ENCODE measurements at regions not wholly inside any gene's neighbourhood (a gene's known extent, or its start where the extent isn't known, plus 50 kb on each side); places are given as distances from the start of the nearest gene placed in this dataset.

DNA sequence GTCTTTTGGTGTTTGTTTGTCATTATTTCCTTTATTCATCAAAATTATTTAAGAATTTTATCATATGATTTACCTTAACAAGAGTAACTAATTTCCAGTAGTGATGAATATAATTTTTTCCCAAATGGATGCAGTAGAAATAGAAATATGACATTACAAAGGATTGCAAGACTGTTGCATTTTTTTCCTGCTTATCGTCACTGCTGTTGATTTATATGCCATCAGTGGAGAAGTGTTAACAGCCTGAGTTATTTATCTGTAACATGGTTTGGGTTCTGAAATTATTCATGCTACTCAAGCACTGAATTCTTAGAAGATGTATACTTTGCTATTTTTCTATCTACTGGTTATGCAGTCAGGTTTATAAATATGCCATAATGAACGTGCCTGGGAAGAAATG, 68.6 kb downstream of the TMEM100 start:
- H3K9me3 ChIP-seq (ENCODE audit: control insufficient read depth, low read depth, low read length): no peaks in the 10 kb centered on the region
- H3K4me3 ChIP-seq (ENCODE audit: low read length): no peak overlapping the region
- 77% methylated on average over 1 of the region's 2 CpGs for WGBS (ENCODE audit: insufficient coverage, low lambda C conversion rate)
- DNase-seq: no peak
- no peaks in the 10 kb centered on the region for H3K27me3 ChIP-seq (ENCODE audit: control insufficient read depth, insufficient read depth, low read length)
- no peaks in the 10 kb centered on the region for H3K36me3 ChIP-seq (ENCODE audit: control insufficient read depth, insufficient read depth, low read length)
- no peak overlapping the region for H3K27ac ChIP-seq (ENCODE audit: low read length)
- H3K4me1 ChIP-seq (ENCODE audit: control insufficient read depth, insufficient read depth, low read length): no peaks in the 10 kb centered on the region

DNA sequence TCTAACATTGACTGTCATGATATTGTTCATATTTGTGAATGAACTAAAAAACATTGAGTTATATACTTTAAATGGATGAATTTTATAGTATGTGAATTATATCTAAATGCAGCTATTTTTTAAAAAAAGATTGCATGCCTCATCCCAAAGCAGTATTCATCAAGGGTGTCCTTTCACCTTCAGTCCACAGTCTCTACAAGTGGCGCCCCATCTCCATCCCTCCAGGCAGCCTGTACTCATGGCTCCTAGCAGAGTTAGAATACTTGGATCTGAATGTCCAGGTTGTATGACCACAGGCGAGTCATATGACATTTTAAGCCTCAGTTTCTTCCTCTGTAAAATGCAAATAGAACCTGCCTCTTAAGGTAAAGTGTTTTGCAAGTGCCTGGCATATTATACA, 69.8 kb downstream of the TMEM100 start:
- Histone ChIP-seq H3K4me1 (ENCODE audit: control insufficient read depth, insufficient read depth, low read length) (no peaks in the 10 kb centered on the region), H3K4me3 (ENCODE audit: low read length) (no peak overlapping the region), H3K27ac (ENCODE audit: low read length) (no peak overlapping the region), H3K9me3 (ENCODE audit: control insufficient read depth, low read depth, low read length) (no peaks in the 10 kb centered on the region), H3K27me3 (ENCODE audit: control insufficient read depth, insufficient read depth, low read length) (no peaks in the 10 kb centered on the region), H3K36me3 (ENCODE audit: control insufficient read depth, insufficient read depth, low read length) (no peaks in the 10 kb centered on the region)
- WGBS (ENCODE audit: insufficient coverage, low lambda C conversion rate): no CpG with 5 or more reads among the region's 2 CpGs
- no peak for DNase-seq

DNA sequence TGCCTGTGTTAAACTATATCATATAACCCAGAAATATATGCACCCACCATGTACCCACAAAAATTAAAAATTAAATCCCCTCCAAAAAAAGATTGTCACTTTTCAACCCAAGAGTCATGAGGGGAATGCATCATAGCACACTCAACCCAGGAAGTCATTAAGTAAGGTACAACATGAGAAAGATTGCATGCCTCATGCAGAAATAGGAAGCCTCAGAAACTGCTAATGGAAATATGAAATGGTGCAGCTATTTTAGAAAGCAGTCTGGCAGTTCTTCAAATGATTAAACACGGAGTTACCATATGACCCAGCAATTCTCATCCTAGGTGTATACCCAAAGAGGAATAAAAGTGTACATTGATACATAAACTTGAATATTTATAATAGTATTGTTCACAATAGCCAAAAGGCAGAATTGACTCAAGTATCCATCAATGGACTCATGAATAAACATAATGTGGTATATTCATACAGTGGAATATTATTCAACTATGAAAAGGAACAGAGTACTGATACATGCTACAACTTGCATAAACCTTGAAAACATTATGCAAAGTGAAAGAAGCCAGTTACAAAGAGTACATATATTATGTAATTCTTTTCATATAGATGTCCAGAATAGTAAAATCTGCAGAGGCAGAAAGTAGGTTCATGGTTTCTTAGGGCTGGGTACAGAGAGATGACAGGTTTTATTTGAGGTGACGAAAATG, 70.4 kb downstream of the TMEM100 start:
- Histone ChIP-seq H3K9me3 (ENCODE audit: control insufficient read depth, low read depth, low read length) (no peaks in the 10 kb centered on the region), H3K4me1 (ENCODE audit: control insufficient read depth, insufficient read depth, low read length) (no peaks in the 10 kb centered on the region), H3K27me3 (ENCODE audit: control insufficient read depth, insufficient read depth, low read length) (no peaks in the 10 kb centered on the region), H3K4me3 (ENCODE audit: low read length) (no peak overlapping the region), H3K36me3 (ENCODE audit: control insufficient read depth, insufficient read depth, low read length) (no peaks in the 10 kb centered on the region), H3K27ac (ENCODE audit: low read length) (no peak overlapping the region)
- no peak for DNase-seq
- 67% methylated on average over 2 of the region's 2 CpGs for WGBS (ENCODE audit: insufficient coverage, low lambda C conversion rate)

DNA sequence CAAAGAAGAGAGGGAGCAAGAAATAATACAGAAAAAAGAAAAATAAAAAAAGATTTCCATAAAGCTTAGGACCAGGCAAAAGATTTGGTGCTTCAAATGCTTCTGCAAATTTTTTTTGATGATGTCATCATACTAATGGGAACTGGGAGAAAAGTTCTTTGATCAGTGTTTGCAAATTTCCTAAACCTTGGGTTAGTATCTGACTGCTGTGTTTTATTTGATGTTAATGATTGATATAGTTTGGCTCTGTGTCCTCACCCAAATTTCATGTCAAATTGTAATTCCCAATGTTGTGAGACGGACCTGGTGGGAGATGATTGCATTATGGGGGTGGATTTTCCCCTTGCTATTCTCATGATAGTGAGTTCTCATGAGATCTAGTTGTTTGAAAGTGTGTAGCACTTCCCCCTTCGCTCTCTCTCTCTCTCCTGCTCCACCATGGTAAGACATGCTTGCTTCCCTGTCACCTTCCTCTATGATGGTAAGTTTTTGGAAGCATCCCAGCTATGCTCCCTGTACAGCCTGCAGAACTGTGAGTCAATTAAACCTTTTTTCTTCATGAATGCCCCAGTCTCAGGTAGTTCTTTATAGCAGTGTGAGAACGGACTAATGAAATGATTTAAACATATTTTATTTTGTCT, 72.6 kb downstream of the TMEM100 start:
- no peak overlapping the region for H3K4me3 ChIP-seq (ENCODE audit: low read length)
- no peaks in the 10 kb centered on the region for H3K9me3 ChIP-seq (ENCODE audit: control insufficient read depth, low read depth, low read length)
- H3K4me1 ChIP-seq (ENCODE audit: control insufficient read depth, insufficient read depth, low read length): no peaks in the 10 kb centered on the region
- no peak overlapping the region for H3K27ac ChIP-seq (ENCODE audit: low read length)
- H3K36me3 ChIP-seq (ENCODE audit: control insufficient read depth, insufficient read depth, low read length): no peaks in the 10 kb centered on the region
- no peaks in the 10 kb centered on the region for H3K27me3 ChIP-seq (ENCODE audit: control insufficient read depth, insufficient read depth, low read length)
- 79% methylated on average over 2 of the region's 3 CpGs for WGBS (ENCODE audit: insufficient coverage, low lambda C conversion rate)
- no peak for DNase-seq

DNA sequence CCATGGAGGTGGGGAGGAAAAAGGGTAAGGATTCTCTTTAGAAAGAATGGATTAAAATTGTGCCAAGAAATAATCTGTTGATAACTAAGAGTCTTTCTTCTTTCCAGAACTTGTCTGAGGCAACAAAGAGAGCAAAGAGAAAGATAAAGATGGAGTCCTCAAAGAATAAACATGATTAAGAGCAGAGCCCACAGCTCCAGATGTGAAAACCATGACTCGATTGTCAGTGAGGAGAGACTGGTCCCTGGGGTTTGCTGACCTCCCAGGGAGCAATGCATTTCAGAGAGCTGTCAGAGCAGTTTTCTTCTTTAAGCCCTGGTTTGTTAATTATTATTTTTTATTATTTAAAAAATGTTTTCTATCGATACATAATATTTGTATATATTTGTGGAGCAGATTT, 74.6 kb downstream of the TMEM100 start:
- no peak for DNase-seq
- Histone ChIP-seq H3K4me3 (ENCODE audit: low read length) (no peak overlapping the region), H3K27me3 (ENCODE audit: control insufficient read depth, insufficient read depth, low read length) (no peaks in the 10 kb centered on the region), H3K4me1 (ENCODE audit: control insufficient read depth, insufficient read depth, low read length) (no peaks in the 10 kb centered on the region), H3K36me3 (ENCODE audit: control insufficient read depth, insufficient read depth, low read length) (no peaks in the 10 kb centered on the region), H3K9me3 (ENCODE audit: control insufficient read depth, low read depth, low read length) (no peaks in the 10 kb centered on the region), H3K27ac (ENCODE audit: low read length) (no peak overlapping the region)
- 90% methylated on average over 1 of the region's 2 CpGs for WGBS (ENCODE audit: insufficient coverage, low lambda C conversion rate)

DNA sequence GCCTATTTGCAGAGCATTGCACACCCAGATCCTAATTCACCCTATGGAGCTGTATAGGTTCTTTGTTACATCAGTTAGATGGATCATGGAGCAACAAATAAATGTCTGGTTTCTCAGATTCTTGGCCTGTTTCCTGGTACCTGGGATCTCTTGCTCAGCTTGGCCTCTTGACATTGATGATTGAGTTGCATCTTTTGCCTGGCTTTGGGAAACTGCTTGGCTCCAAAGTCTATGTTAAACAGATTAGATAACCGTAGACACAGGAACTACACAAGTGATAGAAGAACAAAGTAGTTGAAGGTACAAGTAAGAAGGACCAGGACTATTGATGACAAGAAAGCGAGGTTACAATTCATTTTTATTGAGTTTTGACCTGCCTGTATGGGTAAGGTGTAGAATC, 77.3 kb downstream of the TMEM100 start:
- H3K9me3 ChIP-seq (ENCODE audit: control insufficient read depth, low read depth, low read length): no peaks in the 10 kb centered on the region
- no peaks in the 10 kb centered on the region for H3K27me3 ChIP-seq (ENCODE audit: control insufficient read depth, insufficient read depth, low read length)
- no peaks in the 10 kb centered on the region for H3K36me3 ChIP-seq (ENCODE audit: control insufficient read depth, insufficient read depth, low read length)
- no peak overlapping the region for H3K27ac ChIP-seq (ENCODE audit: low read length)
- no peaks in the 10 kb centered on the region for H3K4me1 ChIP-seq (ENCODE audit: control insufficient read depth, insufficient read depth, low read length)
- no peak overlapping the region for H3K4me3 ChIP-seq (ENCODE audit: low read length)
- no peak for DNase-seq
- WGBS (ENCODE audit: insufficient coverage, low lambda C conversion rate): 70% methylated on average over 2 of the region's 2 CpGs

DNA sequence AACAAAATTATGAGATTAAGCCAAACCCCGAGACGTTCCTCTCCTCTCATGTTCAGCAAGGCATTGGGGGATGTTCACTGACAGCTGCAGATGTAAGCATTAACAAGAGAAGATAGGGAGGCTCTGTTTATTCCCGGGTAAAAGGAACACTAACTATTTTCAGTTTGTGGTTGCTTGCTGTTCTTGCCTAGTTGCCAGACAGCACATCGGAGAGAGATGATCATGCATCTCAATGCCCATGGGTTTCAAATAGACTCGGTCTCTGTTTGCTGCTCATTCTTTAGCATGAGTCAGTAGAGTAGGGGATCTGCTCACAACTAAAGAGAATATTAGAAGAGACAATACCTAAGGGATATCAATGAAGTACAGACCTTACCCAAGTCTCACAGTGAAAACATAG, 78.3 kb downstream of the TMEM100 start:
- no CpG with 5 or more reads among the region's 5 CpGs for WGBS (ENCODE audit: insufficient coverage, low lambda C conversion rate)
- DNase-seq: no peak
- Histone ChIP-seq H3K36me3 (ENCODE audit: control insufficient read depth, insufficient read depth, low read length) (no peaks in the 10 kb centered on the region), H3K4me3 (ENCODE audit: low read length) (no peak overlapping the region), H3K27me3 (ENCODE audit: control insufficient read depth, insufficient read depth, low read length) (no peaks in the 10 kb centered on the region), H3K4me1 (ENCODE audit: control insufficient read depth, insufficient read depth, low read length) (no peaks in the 10 kb centered on the region), H3K27ac (ENCODE audit: low read length) (no peak overlapping the region), H3K9me3 (ENCODE audit: control insufficient read depth, low read depth, low read length) (no peaks in the 10 kb centered on the region)

DNA sequence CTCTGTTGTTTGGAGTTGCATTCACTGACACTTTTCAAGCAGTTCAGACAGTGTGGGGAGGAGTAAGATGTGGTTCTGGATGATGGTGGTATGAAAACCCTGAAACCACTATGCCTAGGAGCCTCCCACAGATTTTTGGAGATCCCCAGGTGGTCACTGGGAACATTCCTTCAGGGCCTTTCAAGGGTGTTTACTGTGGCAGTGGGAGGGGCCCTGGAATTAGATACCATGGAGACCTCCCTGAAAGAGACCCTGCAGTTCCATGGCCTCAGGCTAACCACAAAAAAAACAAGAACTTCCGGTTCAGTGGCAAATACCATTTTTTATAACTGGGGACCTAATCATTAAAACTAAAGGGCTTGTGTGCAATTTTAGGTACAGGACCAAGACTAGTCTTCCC, 79.9 kb downstream of the TMEM100 start:
- no CpG with 5 or more reads among the region's 1 CpG for WGBS (ENCODE audit: insufficient coverage, low lambda C conversion rate)
- Histone ChIP-seq H3K27ac (ENCODE audit: low read length) (no peak overlapping the region), H3K4me1 (ENCODE audit: control insufficient read depth, insufficient read depth, low read length) (no peaks in the 10 kb centered on the region)

DNA sequence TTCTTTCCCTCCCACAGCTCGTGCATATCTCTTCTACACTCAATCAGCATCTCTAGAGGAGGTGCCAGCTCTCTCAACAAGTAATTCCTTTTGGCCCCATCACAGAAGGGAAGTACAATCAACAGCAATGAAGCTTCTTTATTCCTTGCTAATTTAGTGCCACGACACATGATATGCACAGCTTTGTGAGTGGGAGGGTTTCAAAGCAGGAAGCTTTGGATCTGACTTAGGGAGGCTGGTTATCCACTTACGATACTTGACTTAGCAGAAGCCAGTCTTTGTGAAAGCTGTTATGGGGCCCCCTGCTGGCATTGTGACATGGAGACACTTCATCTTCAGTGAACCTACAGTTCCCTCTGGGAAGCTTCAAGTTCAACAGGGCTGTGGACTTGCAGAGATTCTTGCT, 81.0 kb downstream of the TMEM100 start:
- Histone ChIP-seq H3K4me1 (ENCODE audit: control insufficient read depth, insufficient read depth, low read length) (no peaks in the 10 kb centered on the region), H3K27ac (ENCODE audit: low read length) (no peak overlapping the region), H3K4me3 (ENCODE audit: low read length) (no peak overlapping the region), H3K27me3 (ENCODE audit: control insufficient read depth, insufficient read depth, low read length) (no peaks in the 10 kb centered on the region), H3K9me3 (ENCODE audit: control insufficient read depth, low read depth, low read length) (no peaks in the 10 kb centered on the region), H3K36me3 (ENCODE audit: control insufficient read depth, insufficient read depth, low read length) (no peaks in the 10 kb centered on the region)
- peak; percentile 25 to 31 for DNase-seq
- no CpG with 5 or more reads among the region's 3 CpGs for WGBS (ENCODE audit: insufficient coverage, low lambda C conversion rate)

More for the DNA sequence above, 79.9 kb downstream of the TMEM100 start:
- H3K36me3 ChIP-seq (ENCODE audit: control insufficient read depth, insufficient read depth, low read length): no peaks in the 10 kb centered on the region
- no peak overlapping the region for H3K4me3 ChIP-seq (ENCODE audit: low read length)
- H3K27me3 ChIP-seq (ENCODE audit: control insufficient read depth, insufficient read depth, low read length): no peaks in the 10 kb centered on the region
- no peak for DNase-seq
- no peaks in the 10 kb centered on the region for H3K9me3 ChIP-seq (ENCODE audit: control insufficient read depth, low read depth, low read length)

DNA sequence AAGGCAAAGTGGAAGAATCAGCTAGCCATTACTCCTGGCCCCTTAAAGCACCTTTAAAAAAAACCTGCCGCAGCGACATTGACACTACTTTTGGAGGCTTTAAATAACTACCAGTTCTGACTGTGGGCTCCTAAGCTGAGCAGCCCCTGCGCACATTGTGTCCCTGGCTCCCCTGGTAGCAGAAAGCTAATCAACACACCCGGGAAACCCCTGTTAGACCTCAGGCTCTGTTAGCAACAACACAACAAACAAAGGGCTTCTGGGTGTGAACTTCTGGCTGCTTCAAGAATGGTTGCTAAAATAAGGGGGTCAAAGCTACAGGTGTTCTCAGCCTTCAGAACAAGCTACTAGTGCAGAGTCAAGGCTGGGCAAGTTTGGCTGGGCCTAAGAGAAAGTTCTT, 83.6 kb downstream of the TMEM100 start:
- no peaks in the 10 kb centered on the region for H3K36me3 ChIP-seq (ENCODE audit: control insufficient read depth, insufficient read depth, low read length)
- DNase-seq: no peak
- no peak overlapping the region for H3K4me3 ChIP-seq (ENCODE audit: low read length)
- no peaks in the 10 kb centered on the region for H3K4me1 ChIP-seq (ENCODE audit: control insufficient read depth, insufficient read depth, low read length)
- no peak overlapping the region for H3K27ac ChIP-seq (ENCODE audit: low read length)
- no peaks in the 10 kb centered on the region for H3K9me3 ChIP-seq (ENCODE audit: control insufficient read depth, low read depth, low read length)
- H3K27me3 ChIP-seq (ENCODE audit: control insufficient read depth, insufficient read depth, low read length): no peaks in the 10 kb centered on the region
- no CpG with 5 or more reads among the region's 4 CpGs for WGBS (ENCODE audit: insufficient coverage, low lambda C conversion rate)

Data from large intestine (tissue), 3 donors.